GM21529 (cell line): ENCODE measurements at regions not wholly inside any gene's neighbourhood (a gene's known extent, or its start where the extent isn't known, plus 50 kb on each side); places are given as distances from the start of the nearest gene placed in this dataset.
"Not testable (repeated sequence)": the region's sequence is repeated elsewhere in the genome, so short reads cannot be mapped to it uniquely, and the experiment has no call there.

ENCODE experiments used
- ATAC-seq: cut with Tn5 transposase; IDR thresholded peaks from one replicate; pipeline ENCODE4 v1.9.1; 2021; ENCODE audit not compliant: unreplicated experiment

DNA sequence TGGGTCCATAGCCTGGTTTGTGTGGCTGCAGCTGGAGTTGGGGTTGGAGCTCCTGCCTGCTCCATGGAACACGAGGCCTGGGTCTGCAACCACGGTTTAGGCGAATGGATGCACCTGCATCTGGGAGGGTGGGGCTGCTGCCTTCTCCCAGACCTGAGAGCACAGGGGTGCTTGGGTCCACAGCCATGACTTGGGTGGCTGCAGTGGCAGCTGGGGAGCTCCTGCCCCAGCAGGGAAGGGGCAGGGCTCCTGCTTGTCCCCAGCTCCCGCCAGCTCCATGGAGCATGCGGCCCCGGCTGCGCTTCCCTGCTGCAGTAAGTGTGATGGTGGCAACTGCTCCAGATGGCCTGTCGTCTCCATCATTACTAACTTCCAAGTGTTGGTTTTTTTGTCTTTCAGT is 571.1 kb upstream of the LRRN3 start:
- no peak for ATAC-seq

DNA sequence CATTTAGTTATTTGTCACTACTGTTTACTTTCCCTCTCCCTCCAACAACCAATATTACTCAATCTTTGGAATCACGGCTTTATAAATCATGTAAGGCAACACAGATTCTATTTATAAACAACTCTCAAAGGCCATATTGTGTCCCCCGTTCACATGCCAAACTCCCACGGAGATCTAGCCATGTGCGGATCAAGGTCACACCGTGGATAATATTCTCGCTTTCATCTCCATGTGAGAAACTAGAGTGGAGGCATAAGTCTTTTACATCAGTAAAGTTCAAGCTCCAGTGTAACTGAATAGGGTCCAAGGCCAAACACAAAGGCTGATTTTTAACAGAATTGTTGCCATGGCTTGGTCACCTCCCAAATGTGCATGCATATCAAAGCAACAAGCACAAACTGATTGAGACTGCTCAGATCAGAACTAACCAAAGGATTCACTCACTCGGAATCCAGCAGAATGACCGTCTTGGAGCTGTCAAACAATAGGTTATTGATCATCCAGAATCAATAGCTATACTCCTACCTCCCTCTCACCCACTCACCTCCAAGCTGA is 569.5 kb upstream of the LRRN3 start:
- ATAC-seq, result no peak

DNA sequence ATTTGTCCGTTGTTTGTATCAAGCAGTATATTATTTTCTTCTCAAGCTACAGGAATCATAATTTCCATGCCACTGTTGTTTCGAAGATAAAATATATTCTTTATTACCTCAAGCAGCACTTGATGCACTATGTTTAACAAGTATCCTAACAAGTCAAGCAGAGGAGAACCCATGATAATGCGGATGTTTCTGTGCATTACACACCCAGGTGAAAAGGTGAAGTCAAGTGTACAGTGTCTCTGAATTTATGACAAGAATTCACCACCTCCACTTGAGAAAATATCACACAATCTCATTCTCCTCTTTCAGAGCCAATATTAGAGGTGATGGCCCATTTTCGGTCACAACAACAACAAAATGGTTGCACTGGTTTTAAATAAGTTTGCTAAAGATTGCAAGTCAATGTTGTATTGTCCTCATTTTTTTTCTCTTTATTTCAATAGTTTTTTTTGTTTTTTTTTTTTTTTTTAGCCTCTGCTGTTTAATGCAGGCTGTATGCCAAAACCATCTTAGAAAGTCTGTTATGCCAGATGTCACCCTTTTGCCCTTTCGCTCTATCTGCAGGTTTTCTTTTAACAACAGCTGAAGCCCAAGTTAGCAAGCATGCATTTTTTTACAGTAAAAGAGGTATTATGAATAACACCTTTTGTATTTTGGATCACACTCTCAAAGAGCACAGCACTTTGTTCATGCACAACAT is 568.7 kb upstream of the LRRN3 start:
- ATAC-seq, result no peak

GRCh38 chr7:110522761-110523200 is 568.1 kb upstream of the LRRN3 start:
- ATAC-seq, result no peak

GRCh38 chr7:110529175-110529574 is 561.8 kb upstream of the LRRN3 start:
- ATAC-seq, result no peak

DNA sequence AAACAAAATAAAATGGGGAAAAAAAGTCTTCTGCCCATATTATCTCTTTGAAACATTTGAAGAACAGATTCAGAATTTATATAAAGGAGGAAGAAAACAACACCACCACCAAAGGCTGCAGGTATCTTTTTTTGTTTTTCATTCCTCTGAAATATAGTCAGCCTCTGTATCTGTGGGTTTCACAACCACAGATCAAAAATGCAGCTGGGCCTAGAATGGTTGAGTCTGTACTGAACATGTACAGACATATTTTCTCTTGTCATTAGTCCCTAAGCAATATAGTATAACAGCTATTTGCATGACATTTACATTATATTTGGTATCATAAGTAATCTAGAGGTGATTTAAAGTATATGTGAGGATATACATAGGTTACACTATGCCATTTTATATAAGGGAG is 559.7 kb upstream of the LRRN3 start:
- no peak for ATAC-seq

DNA sequence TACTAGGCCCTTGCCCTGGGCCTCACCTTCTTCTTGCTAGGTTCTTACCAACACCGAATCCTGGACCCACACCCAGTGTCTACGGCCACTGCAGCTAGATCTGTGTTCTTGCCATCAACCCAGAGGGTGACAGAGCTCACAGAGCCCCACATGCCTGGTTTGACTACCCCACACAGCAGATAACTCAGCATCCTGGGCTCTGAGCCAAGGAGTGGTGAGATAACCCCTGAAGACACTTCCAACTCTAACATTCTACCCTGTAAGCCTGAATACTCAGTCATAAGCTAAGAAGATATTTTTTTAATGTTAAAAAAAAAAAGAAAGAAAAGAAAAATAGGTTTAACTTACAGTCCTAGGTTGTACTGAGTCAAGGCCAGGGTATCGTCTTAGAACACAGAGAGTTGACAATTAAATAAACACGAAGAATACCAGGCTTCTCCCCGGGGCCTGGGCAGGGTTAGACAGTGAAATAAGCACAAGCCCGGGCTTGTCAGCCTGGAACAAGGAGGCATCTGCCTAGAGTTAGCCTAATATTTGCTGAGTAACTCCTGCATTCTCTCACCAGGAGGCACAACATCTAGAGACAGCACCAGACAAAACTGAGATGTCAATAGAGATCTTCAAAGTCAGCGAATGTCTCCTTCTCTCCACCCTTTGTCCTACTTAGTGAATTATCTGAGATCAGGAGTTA is 556.5 kb upstream of the LRRN3 start:
- ATAC-seq, result no peak

GRCh38 chr7:110539216-110539615 is 551.7 kb upstream of the LRRN3 start:
- no peak for ATAC-seq

DNA sequence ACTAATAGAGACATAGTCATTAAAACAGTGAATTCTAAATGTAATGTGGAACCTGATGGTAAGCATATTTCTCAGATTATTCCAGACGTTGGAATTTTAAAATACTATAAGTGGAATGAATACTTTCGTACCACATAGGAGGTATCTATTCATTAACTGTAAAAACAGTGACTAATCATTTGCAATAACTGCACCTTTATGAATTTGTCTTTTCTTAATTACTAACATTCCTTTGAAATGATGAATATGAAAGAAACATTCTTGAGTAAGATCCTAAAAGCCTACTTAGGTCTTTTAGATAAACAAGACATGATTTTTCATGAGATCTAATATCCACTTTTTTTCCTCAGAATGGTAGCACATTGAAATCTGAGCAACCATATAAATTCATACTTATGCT is 549.0 kb upstream of the LRRN3 start:
- ATAC-seq, result no peak

DNA sequence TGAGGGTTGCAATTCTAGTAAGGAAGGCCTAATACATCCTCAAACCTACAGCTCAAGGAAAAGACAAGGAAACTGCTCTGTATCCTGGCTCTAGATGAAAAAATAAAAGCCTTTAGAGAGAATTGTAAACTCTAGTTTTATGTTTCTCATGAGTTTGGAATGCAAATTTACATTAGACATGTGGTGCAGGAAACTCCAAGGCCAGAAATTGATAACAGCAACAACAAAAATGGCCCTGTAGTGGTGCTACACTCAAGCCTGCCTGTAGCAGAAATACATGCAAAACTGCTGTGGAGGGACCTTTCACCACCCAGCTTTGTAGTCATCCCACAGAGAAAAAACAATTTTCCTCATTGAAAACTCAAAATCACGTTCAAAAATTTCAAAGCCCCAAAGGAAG is 546.7 kb upstream of the LRRN3 start:
- ATAC-seq, result no peak

- ATAC-seq, result no peak
Observed at GRCh38 chr7:110548372-110548771, 542.6 kb upstream of the LRRN3 start.

GRCh38 chr7:110557136-110557535 is 533.8 kb upstream of the LRRN3 start:
- no peak for ATAC-seq

DNA sequence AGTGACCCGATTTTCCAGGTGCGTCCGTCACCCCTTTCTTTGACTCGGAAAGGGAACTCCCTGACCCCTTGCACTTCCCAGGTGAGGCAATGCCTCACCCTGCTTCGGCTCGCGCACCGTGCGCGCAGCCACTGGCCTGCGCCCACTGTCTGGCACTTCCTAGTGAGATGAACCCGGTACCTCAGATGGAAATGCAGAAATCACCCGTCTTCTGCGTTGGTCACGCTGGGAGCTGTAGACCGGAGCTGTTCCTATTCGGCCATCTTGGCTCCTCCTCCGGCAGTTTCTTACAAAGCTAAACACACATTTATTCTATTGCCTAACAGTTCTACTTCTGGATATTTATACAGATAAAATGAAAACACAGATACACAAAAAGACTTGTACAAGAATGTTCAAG is 527.6 kb upstream of the LRRN3 start:
- not testable (repeated sequence) for ATAC-seq

DNA sequence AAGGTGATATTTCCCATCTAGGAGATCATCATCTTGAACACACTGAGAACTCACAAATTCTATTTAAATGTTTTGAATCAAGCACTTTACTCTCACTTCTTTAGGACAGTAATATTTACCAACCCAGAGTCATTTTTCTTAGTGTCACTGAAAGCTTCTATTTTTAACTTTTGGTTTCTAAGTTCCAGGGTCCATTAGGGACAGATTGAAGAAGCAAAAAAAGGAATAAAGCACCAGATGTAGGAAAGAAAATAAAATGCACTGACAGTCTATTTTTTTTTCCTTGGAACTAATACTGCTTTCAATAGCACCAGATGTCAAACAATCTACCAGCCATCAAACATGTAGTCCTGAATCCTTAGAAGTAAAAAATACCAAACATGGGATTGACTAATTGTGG is 526.7 kb upstream of the LRRN3 start:
- ATAC-seq, result no peak

DNA sequence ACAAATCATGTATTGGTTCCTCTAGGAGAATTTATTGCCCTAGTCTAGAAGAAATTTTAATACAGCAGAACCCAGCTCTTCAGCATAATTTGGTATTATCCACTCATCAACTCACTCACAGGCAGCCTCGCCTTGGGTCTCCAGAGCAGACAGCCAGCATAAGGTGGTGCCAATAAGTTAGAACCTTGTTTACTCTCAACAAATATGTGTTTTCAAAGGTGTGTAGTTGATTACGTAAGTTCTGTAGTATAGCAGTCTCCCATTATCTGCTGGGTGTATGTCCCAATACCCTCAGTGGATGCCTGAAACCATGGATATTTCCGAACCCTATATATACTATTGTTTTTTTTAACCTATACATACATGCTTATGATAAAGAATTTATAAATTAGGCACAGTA is 522.5 kb upstream of the LRRN3 start:
- no peak for ATAC-seq

DNA sequence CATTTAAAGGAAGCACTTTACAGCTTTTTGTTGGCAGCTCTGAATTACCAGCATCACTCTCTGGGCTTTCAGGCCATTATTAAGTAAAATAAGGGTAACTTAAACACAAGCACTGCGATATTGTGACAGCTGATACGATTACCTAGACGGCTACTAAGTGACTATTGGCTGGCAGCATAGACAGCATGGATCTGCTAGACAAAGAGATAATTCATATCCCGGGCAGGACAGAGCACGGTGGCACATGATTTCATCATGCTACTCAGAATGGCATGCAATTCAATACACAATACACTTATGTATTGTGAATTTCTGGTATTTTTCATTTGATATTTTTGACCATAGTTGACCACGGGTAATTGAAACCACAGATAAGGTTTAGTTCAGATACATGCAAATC is 522.0 kb upstream of the LRRN3 start:
- ATAC-seq, result no peak

GRCh38 chr7:110569486-110570205 is 521.3 kb upstream of the LRRN3 start:
- no peak for ATAC-seq

GRCh38 chr7:110573862-110574528 is 516.9 kb upstream of the LRRN3 start:
- ATAC-seq, result no peak

- no peak for ATAC-seq
Observed at GRCh38 chr7:110587294-110587693, 503.6 kb upstream of the LRRN3 start.

GRCh38 chr7:110590415-110590814 is 500.5 kb upstream of the LRRN3 start:
- ATAC-seq, result no peak

DNA sequence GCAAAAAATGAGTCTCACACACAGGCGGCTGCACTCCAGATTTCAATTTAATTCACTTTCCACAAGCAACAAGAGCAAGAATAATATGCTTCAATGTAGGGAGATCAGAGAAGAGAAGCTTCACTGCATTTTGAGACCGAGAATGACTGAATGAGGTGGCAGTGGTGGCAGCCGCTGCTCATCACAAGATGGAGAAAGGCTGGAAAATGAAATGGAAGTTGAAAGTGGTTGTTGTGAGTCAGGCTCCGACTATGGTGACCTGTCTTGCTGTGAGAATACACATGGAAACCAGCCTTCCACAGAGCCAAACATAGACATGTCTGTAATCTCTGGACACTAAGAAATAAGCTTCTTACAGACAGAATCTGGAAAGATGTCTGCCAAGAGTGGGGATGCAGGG is 499.6 kb upstream of the LRRN3 start:
- no peak for ATAC-seq
